Effector memory CD8-positive, alpha-beta T cell (primary cell): ENCODE measurements at regions not wholly inside any gene's neighbourhood (a gene's known extent, or its start where the extent isn't known, plus 50 kb on each side); places are given as distances from the start of the nearest gene placed in this dataset.

Source experiments
- ATAC-seq: fragments of 150-1000 bp; cut with Tn5 transposase; replicated peaks from 2 replicates; pipeline ENCODE4 v1.10.0; 2021; ENCODE audit warnings: mild to moderate bottlenecking, moderate library complexity
- DNase-seq, 3 experiments: peaks; one replicate each; pipeline ENCODE4 v3.0.0; 2021
- H3K27ac Mint-ChIP-seq, 2 donors: one replicate each; pipeline ENCODE4 v1.8.0; 2022; ENCODE audit warnings: mild to moderate bottlenecking in 2 of 2, mixed read lengths in 2 of 2, moderate library complexity in 2 of 2
- H3K27me3 Mint-ChIP-seq, 2 donors: one replicate each; pipeline ENCODE4 v1.8.0; 2022; ENCODE audit warnings: mixed read lengths in 2 of 2
- H3K36me3 Mint-ChIP-seq: one replicate; pipeline ENCODE4 v1.8.0; 2022; ENCODE audit warnings: mild to moderate bottlenecking, moderate library complexity, mixed read lengths; ENCODE audit not compliant: insufficient read depth
- H3K4me1 Mint-ChIP-seq, 2 donors: one replicate each; pipeline ENCODE4 v1.8.0; 2022; ENCODE audit warnings: low read depth in 2 of 2, mixed read lengths in 2 of 2
- H3K4me3 Mint-ChIP-seq, 2 donors: one replicate each; pipeline ENCODE4 v1.8.0; 2022; ENCODE audit warnings: mild to moderate bottlenecking in 2 of 2, mixed read lengths in 2 of 2, moderate library complexity in 2 of 2
- H3K9me3 Mint-ChIP-seq, 2 donors: one replicate each; pipeline ENCODE4 v1.8.0; 2022; ENCODE audit warnings: mixed read lengths in 2 of 2

DNA sequence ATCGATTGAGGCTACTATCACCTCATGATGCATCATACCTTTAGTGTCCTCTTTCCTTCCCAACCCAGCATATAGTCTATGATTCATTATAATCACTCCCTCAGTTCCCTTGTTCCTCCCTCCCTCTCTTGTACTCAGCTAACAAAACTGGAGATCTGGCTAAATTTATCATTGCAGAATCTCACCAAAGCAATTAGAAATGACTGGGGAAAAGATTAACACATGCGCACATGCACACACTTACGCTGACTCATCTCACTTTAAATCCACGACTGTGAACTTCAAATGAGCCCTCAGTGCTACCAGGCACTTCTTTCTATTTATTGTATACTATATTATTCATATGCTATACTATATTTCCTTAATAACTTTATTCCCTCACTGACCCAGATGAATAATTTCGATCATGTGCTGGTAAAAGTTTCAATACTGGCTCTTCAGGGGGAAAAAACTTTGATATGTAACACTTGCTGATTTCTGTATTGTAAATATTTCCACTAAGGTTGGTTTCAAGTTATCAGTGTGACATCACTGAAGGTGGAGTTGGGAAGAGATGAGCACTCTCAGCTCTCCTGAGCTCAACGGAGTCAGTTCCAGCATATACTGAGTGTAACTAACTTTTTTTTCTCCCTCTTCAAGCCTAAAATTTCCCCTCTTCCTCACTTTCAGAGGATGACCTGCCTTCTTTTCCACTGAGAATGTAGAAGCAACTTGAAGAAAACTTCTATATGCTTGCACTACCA is 613.7 kb upstream of the B3GALT2 start:
- peaks cover 0 to 3% of the 10 kb centered on the region in 2 donors for H3K4me1 Mint-ChIP-seq
- H3K27ac Mint-ChIP-seq: no peak overlapping the region

DNA sequence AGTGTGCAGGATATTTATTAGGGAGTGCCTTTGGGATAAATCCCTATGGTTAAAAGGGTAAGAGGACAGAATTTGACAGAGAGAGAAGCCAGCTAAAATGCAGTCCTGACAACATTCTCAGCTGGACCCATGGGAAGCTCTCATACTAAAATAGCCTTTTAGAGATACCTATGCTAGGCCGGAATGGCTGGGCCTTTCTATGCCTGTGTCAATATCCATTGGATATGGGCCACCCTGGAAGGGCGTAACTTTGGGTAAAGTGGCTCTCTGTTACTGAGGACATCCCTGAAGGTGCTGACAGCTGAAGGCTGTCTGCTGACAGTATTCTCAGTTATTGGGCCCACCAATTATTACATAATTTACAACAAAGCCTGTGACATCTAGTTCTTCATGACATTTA is 613.0 kb upstream of the B3GALT2 start:
- peaks cover 0 to 3% of the 10 kb centered on the region in 2 donors for H3K4me1 Mint-ChIP-seq

More for the DNA sequence above, 613.7 kb upstream of the B3GALT2 start:
- H3K9me3 Mint-ChIP-seq: peaks cover 0 to 3% of the 10 kb centered on the region in 2 donors
- no peaks in the 10 kb centered on the region for H3K27me3 Mint-ChIP-seq
- H3K4me3 Mint-ChIP-seq: no peak overlapping the region
- ATAC-seq (no peak), DNase-seq (no peak)
- H3K36me3 Mint-ChIP-seq: peaks cover under 1% of the 10 kb centered on the region

DNA sequence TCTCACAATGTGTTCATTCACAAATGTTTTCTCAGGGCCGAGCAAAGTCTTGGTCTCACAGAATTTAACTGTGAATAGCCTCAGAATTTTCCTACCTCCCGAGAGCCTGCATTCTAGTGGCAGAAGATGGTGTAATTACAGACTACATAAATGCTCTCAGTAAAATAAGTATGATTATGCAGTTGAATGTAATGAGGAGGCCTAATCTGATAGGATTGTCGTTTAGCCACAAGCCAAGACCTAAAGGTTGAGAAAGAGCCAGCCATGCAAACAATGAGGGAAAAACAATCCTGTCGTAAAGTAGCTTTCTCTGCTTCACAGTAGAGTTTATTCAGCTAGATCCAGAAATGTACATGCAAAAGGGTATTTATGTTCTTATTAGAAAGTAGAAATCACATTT is 607.8 kb upstream of the B3GALT2 start:
- Mint-ChIP-seq H3K27ac (no peak overlapping the region), H3K27me3 (no peaks in the 10 kb centered on the region), H3K4me3 (no peak overlapping the region), H3K4me1 (peaks cover 0 to 1% of the 10 kb centered on the region in 2 donors), H3K36me3 (peaks cover 2% of the 10 kb centered on the region), H3K9me3 (no peaks in the 10 kb centered on the region)
- no peak for ATAC-seq
- no peak for DNase-seq

More for the DNA sequence above, 613.0 kb upstream of the B3GALT2 start:
- no peak overlapping the region for H3K27ac Mint-ChIP-seq
- H3K4me3 Mint-ChIP-seq: no peak overlapping the region
- peaks cover 0 to 3% of the 10 kb centered on the region in 2 donors for H3K9me3 Mint-ChIP-seq
- no peaks in the 10 kb centered on the region for H3K27me3 Mint-ChIP-seq
- peaks cover 2% of the 10 kb centered on the region for H3K36me3 Mint-ChIP-seq
- DNase-seq (no peak), ATAC-seq (no peak)

DNA sequence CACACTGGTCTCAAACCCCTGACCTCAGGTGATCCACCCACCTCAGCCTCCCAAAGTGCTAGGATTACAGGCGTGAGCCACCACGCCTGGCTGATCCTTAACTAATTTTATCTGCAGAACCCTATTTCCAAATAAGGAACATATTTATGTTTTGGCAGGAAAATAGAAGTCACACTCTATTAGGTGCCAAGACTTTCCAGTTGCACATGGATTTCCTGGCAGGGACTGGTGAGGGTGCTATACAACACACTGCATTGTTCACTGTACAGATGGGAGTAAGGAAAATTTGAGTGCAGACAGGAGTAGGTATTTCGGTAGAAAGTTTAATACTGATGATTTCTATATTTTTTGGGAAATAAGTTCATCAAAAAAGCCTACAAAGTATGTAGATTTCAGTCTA is 605.3 kb upstream of the B3GALT2 start:
- Mint-ChIP-seq H3K4me1 (no peaks in the 10 kb centered on the region), H3K4me3 (no peak overlapping the region), H3K27ac (no peak overlapping the region), H3K9me3 (no peaks in the 10 kb centered on the region), H3K27me3 (no peaks in the 10 kb centered on the region), H3K36me3 (peaks cover 2% of the 10 kb centered on the region)
- DNase-seq (no peak), ATAC-seq (no peak)

DNA sequence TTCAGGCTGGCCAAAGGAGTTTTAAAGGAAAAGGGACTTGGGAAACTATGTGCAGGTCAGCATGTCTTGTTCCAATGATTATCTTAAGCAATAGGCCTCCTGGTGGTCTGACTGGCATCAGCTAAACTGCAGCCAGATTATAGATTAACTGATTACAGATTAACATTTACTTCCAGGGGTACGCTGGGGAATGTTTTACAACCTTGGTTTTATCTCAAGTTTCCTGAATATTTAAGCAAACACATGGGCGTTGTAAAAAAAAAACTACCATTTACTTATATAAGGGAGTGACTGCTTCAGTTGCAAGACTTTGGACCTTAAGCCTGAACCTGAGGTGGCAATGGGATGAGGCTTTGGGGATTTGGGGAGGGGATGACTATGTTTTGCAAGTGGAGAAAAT is 600.6 kb upstream of the B3GALT2 start:
- no peaks in the 10 kb centered on the region for H3K4me1 Mint-ChIP-seq
- H3K27me3 Mint-ChIP-seq: no peaks in the 10 kb centered on the region
- ATAC-seq: no peak
- no peak for DNase-seq
- peak overlapping the region in 1 of 2 donors; percentile 59 for H3K27ac Mint-ChIP-seq
- peaks cover 2% of the 10 kb centered on the region for H3K36me3 Mint-ChIP-seq
- no peaks in the 10 kb centered on the region for H3K9me3 Mint-ChIP-seq
- no peak overlapping the region for H3K4me3 Mint-ChIP-seq

DNA sequence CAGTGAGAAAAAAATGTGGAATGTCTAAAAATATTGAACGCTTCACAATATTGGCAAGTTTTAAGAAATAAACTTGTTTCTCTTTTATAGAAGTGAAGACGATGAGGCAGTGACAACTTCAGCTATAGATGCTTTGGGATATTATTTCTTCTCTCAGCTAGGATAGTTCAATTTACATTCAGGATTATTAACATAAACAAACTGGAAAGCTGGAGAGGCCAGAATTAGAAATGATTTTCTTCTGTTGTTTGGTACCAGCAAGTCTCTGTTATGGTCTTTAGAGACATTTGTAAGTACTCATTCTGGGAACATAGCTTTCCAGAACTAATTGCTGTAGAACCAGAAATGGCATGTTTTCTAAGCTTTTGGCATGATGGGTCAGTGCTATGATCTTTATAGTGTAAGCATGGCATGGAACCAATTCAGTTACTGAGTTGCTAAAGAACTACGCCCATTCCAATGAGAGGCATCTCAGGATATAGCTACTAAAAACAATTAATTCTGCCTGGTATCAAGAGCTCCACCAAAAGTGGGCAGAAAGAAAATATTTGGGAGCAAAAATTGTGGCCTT is 599.5 kb upstream of the B3GALT2 start:
- DNase-seq (no peak), ATAC-seq (no peak)
- H3K4me1 Mint-ChIP-seq: no peaks in the 10 kb centered on the region
- H3K27ac Mint-ChIP-seq: no peak overlapping the region
- no peaks in the 10 kb centered on the region for H3K27me3 Mint-ChIP-seq
- peaks cover 2% of the 10 kb centered on the region for H3K36me3 Mint-ChIP-seq
- no peak overlapping the region for H3K4me3 Mint-ChIP-seq
- H3K9me3 Mint-ChIP-seq: no peaks in the 10 kb centered on the region

DNA sequence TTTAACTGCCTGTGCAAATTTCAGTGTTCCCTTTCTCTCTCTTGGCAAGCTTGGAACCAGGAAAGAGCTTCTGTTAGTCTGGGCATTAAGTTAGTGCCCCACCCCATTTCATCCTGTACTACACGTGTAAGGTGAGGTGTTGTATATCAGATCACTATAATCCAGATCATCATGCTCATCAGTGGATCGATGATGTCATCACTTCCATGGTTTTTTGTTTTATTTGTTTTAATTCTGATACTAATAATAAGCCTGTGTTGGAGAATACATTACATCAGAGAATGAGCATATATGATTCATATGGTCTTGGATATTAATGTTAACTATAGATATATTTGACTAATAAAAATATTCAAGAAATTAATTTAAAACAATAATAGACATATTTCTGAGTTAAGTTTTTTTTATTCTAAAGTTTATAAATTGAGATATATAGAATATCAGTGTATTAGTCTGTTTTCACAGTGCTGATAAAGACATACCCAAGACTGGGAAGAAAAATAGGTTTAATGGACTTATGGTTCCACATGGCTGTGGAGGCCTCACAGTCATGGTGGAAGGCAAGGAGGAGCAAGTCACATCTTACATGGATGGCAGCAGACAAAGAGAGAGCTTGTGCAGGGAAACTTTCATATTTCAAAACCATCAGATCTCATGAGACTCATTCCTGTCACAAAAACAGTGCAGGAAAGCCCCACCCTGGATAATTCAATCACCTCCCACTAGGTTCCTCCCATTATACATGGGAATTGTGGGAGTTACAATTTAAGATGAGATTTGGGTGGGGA is 588.3 kb upstream of the B3GALT2 start:
- ATAC-seq: no peak
- H3K27me3 Mint-ChIP-seq: no peaks in the 10 kb centered on the region
- H3K4me1 Mint-ChIP-seq: peaks cover 0 to 7% of the 10 kb centered on the region in 2 donors
- peaks cover 0 to 2% of the 10 kb centered on the region in 2 donors for H3K9me3 Mint-ChIP-seq
- H3K36me3 Mint-ChIP-seq: no peaks in the 10 kb centered on the region
- no peak overlapping the region for H3K27ac Mint-ChIP-seq
- no peak overlapping the region for H3K4me3 Mint-ChIP-seq
- DNase-seq: no peak

DNA sequence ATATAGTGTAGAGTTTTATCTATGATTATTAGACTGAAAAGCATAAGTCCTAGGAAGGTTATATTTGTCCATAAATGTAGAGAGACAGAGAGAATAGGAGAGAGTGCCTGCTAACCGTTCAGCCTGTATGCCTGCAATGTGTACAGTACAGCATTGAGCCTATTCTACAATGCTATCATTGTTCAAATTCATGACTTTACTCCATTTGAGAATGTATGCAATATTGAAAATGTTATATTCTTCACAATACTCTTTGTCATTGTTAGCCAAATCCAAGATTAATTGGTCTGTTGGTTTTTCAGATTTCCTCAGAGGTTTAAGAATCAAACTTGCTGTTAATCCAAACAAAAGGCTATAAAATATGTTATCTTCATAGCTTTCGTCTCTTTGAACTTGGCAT is 585.2 kb upstream of the B3GALT2 start:
- peaks cover 0 to 2% of the 10 kb centered on the region in 2 donors for H3K9me3 Mint-ChIP-seq

DNA sequence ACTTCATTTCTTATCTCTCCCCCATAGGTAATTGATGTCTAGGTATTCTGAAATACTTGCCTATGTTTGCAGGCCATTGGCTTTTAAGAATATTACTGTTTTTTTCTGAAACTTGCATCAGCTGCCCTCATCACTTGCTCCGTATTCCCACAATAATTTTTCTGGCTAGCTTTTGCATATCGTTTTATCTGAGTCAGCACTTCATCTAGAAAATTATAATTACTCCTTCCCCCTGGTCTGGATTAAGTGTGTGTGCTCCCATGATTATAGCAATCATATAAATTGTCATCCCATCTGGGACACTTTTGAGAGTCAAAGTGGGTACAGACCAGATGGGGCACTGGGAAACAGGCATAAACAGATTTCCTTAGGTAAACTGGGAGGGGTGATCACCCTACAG is 583.2 kb upstream of the B3GALT2 start:
- Mint-ChIP-seq H3K27ac (no peak overlapping the region), H3K4me3 (no peak overlapping the region), H3K36me3 (no peaks in the 10 kb centered on the region), H3K27me3 (no peaks in the 10 kb centered on the region), H3K4me1 (peaks cover 0 to 7% of the 10 kb centered on the region in 2 donors), H3K9me3 (no peaks in the 10 kb centered on the region)
- ATAC-seq (no peak), DNase-seq (no peak)

More for the DNA sequence above, 585.2 kb upstream of the B3GALT2 start:
- no peaks in the 10 kb centered on the region for H3K36me3 Mint-ChIP-seq
- ATAC-seq (no peak), DNase-seq (no peak)
- no peak overlapping the region for H3K4me3 Mint-ChIP-seq
- H3K4me1 Mint-ChIP-seq: peaks cover 0 to 7% of the 10 kb centered on the region in 2 donors
- no peak overlapping the region for H3K27ac Mint-ChIP-seq
- H3K27me3 Mint-ChIP-seq: no peaks in the 10 kb centered on the region

DNA sequence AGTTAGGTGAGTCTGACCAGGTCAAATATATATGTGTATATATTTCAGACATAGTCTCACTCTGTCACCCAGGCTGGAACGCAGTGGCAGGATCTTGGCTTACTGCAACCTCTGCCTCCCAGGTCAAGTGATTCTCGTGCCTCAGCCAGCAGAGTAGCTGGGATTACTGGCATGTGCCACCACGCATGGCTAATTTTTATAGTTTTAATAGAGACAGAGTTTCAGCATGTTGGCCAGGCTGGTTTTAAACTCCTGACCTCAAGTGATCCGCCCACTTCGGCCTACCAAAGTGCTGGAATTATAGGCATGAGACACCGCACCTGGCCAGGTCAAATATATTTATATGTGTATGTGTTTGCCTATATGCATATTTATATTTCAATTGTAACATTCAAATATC is 581.5 kb upstream of the B3GALT2 start:
- DNase-seq: no peak
- H3K9me3 Mint-ChIP-seq: no peaks in the 10 kb centered on the region
- no peak overlapping the region for H3K27ac Mint-ChIP-seq
- no peaks in the 10 kb centered on the region for H3K27me3 Mint-ChIP-seq
- H3K36me3 Mint-ChIP-seq: no peaks in the 10 kb centered on the region
- H3K4me1 Mint-ChIP-seq: peaks cover 0 to 3% of the 10 kb centered on the region in 2 donors
- no peak overlapping the region for H3K4me3 Mint-ChIP-seq
- no peak for ATAC-seq

DNA sequence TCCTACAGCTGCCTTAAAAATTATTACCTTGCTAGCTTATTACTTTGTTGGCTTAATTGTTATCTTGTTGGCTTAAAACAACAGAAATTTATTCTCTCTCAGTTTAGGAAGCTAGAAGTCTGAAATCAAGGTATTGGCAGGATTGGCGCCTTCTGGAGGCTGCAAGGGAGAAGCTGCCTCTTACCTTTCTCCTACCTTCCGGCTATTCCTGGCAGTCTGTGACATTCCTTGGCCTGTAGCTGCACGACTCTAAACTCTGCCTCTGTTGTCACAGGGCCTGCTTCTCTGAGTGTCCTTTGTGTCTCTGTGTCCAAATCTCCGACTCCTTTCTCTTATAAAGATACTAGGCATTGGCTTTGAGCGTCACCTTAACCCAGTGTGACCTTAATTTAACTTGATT is 579.9 kb upstream of the B3GALT2 start:
- H3K36me3 Mint-ChIP-seq: no peaks in the 10 kb centered on the region
- H3K9me3 Mint-ChIP-seq: no peaks in the 10 kb centered on the region
- no peak overlapping the region for H3K4me3 Mint-ChIP-seq
- peaks cover 0 to 3% of the 10 kb centered on the region in 2 donors for H3K4me1 Mint-ChIP-seq
- no peak for DNase-seq
- no peaks in the 10 kb centered on the region for H3K27me3 Mint-ChIP-seq
- H3K27ac Mint-ChIP-seq: no peak overlapping the region
- no peak for ATAC-seq

DNA sequence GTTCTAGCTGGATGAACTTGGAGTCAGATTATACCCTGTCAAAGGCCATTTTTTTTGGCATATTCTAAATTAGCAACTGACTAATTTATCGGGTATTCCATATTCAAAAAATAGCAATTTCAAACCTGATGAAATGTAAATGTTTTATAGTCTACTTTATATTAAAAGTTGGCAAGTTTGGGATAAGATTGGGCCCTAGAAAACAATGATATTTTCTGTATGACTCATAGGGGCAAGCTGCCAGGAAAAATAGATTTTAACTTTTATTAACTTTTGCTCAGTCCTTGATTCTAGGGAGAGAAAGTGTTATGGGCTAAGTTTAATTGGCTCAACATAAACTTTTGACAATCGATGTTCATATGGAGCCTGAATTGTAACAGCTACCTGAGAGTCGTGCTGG is 576.9 kb upstream of the B3GALT2 start:
- Mint-ChIP-seq H3K36me3 (no peaks in the 10 kb centered on the region), H3K4me3 (no peak overlapping the region), H3K27me3 (no peaks in the 10 kb centered on the region), H3K27ac (no peak overlapping the region), H3K4me1 (no peaks in the 10 kb centered on the region), H3K9me3 (no peaks in the 10 kb centered on the region)
- ATAC-seq: no peak
- DNase-seq: no peak

DNA sequence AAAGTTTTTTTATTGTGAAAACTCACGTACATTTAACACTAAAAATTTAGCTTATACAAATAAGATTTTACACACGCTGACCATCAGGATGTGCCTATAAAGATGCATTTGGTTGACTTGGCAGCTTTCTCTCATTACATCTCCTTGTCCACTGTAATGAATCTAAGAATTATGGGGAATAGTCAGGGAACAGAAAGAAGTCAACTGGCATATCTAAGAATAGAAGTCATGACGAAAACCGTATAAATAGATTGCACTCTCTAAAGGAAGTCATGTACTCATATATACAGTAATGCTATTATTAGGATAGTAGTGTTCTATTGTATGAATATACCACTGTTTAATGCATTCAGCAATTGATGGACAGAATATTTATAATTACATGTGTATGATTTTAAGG is 575.8 kb upstream of the B3GALT2 start:
- DNase-seq: no peak
- Mint-ChIP-seq H3K27me3 (no peaks in the 10 kb centered on the region), H3K9me3 (no peaks in the 10 kb centered on the region), H3K4me3 (no peak overlapping the region), H3K4me1 (no peaks in the 10 kb centered on the region), H3K36me3 (peaks cover 3% of the 10 kb centered on the region), H3K27ac (no peak overlapping the region)
- no peak for ATAC-seq

DNA sequence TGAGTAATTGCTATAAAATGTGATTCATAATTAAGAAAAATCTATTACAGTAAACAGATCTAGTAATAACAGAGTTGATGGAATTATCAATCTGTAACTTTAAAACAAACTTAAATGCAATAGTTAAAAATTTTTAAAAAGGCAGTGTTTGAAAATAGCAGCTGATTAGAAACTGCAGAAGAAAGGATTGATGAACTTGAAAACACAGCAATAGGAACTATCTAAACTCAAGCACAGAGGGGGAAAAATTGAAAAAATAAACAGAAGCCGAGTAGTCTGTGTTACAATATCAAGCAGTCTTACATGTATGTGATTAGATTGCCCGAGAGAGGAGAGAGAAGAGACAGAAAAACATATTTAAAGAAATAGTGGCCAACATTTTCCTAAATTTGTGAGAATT is 569.0 kb upstream of the B3GALT2 start:
- H3K9me3 Mint-ChIP-seq: no peaks in the 10 kb centered on the region
- H3K4me1 Mint-ChIP-seq: peaks cover 0 to 5% of the 10 kb centered on the region in 2 donors
- H3K27me3 Mint-ChIP-seq: no peaks in the 10 kb centered on the region
- H3K36me3 Mint-ChIP-seq: peaks cover 12% of the 10 kb centered on the region
- no peak overlapping the region for H3K27ac Mint-ChIP-seq
- no peak for ATAC-seq
- no peak overlapping the region for H3K4me3 Mint-ChIP-seq
- no peak for DNase-seq
